GM21390 (cell line): ENCODE measurements at regions not wholly inside any gene's neighbourhood (a gene's known extent, or its start where the extent isn't known, plus 50 kb on each side); places are given as distances from the start of the nearest gene placed in this dataset.
"Not testable (repeated sequence)": the region's sequence is repeated elsewhere in the genome, so short reads cannot be mapped to it uniquely, and the experiment has no call there.

Experiments
- ATAC-seq: cut with Tn5 transposase; IDR thresholded peaks from one replicate; pipeline ENCODE4 v1.9.1; 2021; ENCODE audit not compliant: unreplicated experiment

- no peak for ATAC-seq
Observed at GRCh38 chr10:81548160-81548559, 326.8 kb upstream of the NRG3 start.

GRCh38 chr10:81564143-81564542, 310.9 kb upstream of the NRG3 start:
- no peak for ATAC-seq

DNA sequence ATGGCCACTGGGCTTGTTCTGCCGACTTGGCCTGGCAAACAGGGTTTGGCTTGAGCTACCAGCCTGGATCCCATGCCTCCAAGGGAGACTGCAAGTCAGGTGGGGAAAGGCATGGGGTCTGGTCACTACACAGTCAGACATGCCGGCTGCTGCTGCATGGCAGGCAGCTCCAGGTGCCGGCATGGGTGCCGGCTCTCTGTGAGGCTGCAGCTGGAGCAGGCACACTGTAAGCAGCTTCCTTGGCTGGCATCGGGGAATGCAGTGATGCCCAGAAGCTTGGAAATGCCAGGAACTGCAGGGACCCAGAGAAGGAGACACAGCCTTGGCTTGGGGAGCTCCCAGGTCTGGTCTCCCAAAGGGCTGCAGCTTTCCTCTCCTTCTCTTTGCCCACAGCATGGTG, 305.5 kb upstream of the NRG3 start:
- no peak for ATAC-seq

DNA sequence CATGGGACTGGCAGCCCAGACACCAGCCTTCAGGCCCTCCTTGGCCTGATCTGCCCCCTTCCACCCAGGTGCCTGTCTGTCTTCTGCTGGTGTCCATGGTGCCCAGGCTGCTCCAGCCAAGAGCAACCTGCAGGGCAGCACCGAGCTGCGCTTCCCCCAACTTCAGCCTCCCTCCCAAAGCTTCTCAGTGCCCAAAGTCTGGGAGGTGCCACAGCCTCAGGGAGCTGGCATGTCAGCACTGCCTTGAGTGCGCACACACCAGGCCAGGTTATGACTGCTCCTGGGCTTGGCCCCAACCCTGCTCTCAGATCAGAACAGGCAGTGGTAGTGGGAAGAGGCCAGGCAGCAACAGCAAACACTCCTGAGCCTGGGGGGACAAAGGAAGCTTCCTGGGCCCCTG, 304.6 kb upstream of the NRG3 start:
- ATAC-seq = no peak

- ATAC-seq = no peak
Observed at GRCh38 chr10:81570878-81571794, 303.9 kb upstream of the NRG3 start.

DNA sequence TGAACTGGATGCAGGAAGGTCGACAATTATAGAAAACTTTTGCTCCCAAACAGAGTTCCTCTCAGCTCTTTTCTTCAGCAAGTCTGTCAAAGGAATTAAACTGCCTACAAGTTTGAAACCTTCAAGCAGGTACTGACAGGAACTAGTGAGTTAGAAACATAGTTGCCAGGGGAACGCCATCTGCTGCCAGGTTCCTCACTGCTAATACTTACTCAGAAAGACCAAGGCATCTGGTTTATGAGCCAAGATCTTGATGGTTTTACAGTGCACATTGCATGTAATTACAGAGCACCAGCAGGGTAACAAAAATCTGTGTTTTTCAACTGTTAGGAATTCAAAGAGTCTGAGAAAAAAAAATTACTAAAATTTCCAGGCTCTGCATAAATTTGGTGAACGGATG, 300.0 kb upstream of the NRG3 start:
- no peak for ATAC-seq

DNA sequence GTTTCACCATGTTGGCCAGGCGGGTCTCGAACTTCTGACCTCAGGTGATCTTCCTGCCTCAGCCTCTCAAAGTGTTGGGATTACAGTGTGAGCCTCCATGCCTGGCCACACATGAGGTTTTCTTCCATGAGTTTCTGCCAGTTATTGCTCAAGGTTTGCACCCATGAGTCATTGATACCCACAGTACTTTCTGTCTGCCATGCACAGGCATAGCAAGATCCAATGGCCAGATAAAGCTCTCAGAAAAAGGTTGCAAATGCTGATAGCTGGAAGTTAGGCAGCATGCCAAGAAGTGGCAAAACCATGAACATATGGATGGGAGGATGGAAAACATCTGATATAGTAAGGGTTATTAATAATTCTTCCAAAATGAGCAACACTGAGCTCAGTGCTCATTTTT, 298.7 kb upstream of the NRG3 start:
- no peak for ATAC-seq

DNA sequence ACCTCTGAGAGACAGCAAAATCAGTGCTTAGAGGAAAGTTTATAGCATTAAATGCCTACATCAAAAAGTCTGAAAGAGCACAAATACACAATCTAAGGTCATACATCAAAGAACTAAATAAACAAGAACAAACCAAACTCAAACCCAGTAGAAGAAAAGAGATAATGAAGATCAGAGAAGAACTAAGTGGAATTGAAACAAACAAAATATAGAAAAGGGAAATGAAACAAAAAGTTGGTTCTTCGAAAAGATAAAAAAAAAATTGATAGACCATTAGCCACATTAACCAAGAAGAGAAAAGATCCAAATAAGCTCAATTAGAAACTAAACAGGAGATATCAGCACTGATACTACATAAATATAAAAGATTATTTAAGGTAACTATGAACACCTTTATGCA, 280.0 kb upstream of the NRG3 start:
- ATAC-seq = no peak

DNA sequence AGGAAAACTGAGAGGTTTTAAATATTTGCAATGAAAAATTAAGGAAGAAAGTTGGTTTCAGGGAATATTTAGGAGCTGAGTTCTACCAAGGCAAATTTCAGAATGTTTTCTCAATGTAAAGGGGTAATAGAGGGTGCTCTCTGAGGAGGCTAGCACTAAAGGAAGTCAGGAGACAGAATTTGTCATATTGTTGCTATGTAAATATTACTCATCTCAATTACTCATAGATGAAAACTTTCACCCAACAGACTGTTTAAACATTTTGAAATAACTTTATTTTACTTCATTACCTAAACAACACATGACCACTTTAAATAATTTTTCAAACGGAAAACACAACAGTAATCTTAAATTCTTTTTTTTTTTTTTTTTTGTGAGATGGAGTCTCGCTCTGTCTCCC, 274.8 kb upstream of the NRG3 start:
- no peak for ATAC-seq

DNA sequence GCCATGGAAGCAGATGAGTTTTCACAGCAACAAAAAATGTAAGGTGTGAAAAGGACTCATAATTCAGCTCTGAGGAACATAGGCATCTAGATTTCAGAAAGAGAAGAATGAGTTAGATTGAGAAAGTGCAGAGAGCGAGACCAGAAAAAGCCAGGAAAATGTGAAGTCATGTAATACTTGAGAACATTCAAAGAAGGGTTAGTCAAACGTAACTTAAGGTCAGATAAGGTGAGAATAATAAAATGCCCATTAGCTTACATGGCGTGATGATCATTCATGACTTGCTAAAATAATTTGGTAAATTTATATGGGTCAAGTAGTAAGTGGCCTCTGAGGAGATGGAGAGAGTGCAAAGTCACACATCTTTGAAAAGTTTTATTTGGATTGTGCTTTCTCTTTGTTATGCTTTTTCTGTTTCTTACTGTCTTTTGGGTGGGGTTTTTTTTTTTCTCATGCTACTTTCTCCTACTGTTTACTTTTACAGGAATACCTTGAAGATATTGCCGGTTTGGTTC, 271.8 kb upstream of the NRG3 start:
- ATAC-seq = no peak

- ATAC-seq = not testable (repeated sequence)
Observed at GRCh38 chr10:81644485-81644884, 230.5 kb upstream of the NRG3 start.

GRCh38 chr10:81655986-81656385, 219.0 kb upstream of the NRG3 start:
- no peak for ATAC-seq

DNA sequence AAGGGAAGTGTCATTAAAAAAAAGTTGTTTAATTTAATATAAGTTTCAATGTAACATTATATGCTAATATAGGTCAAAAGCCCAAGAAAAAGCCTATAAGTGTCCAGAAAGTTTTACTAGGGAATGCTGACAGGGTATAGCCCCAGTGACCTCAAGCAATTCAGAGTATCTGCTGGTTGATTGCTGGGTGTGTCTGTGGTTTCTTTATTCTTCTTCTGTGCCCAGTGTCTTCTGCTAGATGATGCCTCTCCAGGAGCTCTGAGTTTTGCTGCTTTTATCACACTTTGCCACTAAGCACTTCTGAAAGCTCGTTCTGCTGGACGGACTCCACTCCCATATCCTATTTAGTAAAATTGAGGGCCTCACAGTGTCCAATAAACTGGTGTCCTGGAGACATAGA, 212.2 kb upstream of the NRG3 start:
- no peak for ATAC-seq

DNA sequence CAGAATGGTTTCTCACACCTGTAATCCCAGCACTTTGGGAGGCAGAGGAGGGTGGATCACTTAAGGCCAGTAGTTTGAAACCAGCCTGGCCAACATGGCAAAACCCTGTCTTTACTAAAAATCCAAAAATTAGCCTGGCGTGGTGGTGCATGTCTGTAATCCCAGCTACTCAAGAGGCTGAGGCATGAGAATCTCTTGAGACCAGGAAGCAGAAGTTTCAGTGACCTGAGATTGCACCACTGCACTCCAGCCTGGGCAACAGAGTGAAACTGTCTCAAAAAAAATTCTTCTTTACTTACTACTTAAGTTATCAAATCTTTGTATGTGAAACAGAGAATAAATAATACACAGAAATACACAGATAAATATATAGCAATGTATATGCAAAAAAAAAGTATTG, 210.2 kb upstream of the NRG3 start:
- ATAC-seq = not testable (repeated sequence)

- ATAC-seq = no peak
Observed at GRCh38 chr10:81674941-81675340, 200.1 kb upstream of the NRG3 start.

DNA sequence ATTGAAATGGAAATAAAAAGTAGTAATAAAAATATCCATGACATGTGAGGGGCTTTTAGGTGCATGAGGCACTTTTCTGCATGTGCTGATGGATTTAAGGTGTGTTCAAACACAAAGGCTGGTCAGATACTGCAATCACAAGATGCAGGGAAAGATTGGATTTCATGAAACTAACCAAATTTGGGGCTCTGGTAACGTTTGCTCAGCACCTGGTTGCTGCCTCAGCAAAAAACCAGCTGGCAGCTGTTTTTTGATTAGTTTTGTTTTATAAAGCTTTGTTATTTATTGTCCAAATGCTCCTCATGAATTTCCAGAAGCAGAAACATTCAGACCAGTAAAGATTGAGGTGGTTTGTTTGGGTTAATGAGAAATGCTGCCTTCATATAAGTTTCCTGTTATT, 195.7 kb upstream of the NRG3 start:
- no peak for ATAC-seq

- no peak for ATAC-seq
Observed at GRCh38 chr10:81680359-81680758, 194.6 kb upstream of the NRG3 start.

DNA sequence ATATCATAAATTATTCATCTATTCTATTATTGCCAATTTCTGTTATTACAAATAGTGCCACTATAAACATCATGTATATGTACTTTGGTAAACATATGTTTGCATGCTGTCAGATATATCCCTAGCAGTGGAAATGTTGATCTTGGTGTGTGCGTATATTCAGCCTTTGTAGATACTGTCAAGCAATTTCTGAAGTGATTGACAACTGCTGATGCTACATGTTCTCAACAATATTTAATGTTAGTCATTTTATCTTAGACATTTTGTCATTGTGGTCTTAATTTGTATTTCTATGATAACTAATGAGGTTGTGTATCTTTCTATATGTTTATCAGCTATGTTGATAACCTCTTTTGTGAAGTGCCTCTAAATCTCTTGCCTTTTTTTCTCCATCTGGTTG, 186.5 kb upstream of the NRG3 start:
- ATAC-seq = no peak

- no peak for ATAC-seq
Observed at GRCh38 chr10:81696609-81697388, 178.2 kb upstream of the NRG3 start.

- ATAC-seq = no peak
Observed at GRCh38 chr10:81704596-81704995, 170.4 kb upstream of the NRG3 start.

DNA sequence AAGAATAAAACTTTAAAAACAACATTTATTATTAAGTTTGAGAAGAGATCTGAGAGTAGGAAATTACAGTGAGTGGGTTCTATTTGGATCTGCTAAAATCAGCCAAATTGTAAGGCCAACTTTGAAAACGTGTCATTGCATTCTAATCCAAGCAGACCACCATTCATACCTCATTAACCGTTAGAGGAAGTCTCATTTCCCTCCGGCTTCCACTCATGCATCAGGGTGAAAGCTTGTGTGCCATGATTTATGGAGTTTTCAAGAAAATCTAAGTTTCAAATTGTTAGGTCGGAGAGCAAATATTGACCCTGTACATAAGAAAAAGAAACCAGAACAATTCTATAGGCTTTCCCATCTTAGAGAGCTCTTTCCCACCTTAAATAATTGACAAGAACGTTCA, 166.6 kb upstream of the NRG3 start:
- no peak for ATAC-seq

- ATAC-seq = no peak
Observed at GRCh38 chr10:81708929-81709328, 166.1 kb upstream of the NRG3 start.
